GM19025 (cell line): ENCODE measurements at regions not wholly inside any gene's neighbourhood (a gene's known extent, or its start where the extent isn't known, plus 50 kb on each side); places are given as distances from the start of the nearest gene placed in this dataset.
A peak's percentile ranks its signal among the peaks of the same experiment; 100 is the strongest.

Experiments
- ATAC-seq: cut with Tn5 transposase; IDR thresholded peaks from one replicate; pipeline ENCODE4 v1.9.1; 2021; ENCODE audit warnings: mild to moderate bottlenecking, low read depth, moderate library complexity; ENCODE audit not compliant: unreplicated experiment

- no peak for ATAC-seq
These were observed 170.1 kb downstream of the RBM43 start for GRCh38 chr2:151091583-151091982.

GRCh38 chr2:151087377-151087776 lies 174.3 kb downstream of the RBM43 start:
- ATAC-seq: no peak

- no peak for ATAC-seq
These were observed 176.5 kb downstream of the RBM43 start for GRCh38 chr2:151085181-151085611.

GRCh38 chr2:151083856-151084795 lies 177.5 kb downstream of the RBM43 start:
- no peak for ATAC-seq

- ATAC-seq: no peak
These were observed 182.8 kb downstream of the RBM43 start for GRCh38 chr2:151078889-151079288.

GRCh38 chr2:151071906-151072305 lies 189.8 kb downstream of the RBM43 start:
- no peak for ATAC-seq

GRCh38 chr2:151071382-151071781 lies 190.3 kb downstream of the RBM43 start:
- no peak for ATAC-seq

GRCh38 chr2:151070253-151070652 lies 191.4 kb downstream of the RBM43 start:
- ATAC-seq: no peak

GRCh38 chr2:151067658-151068369 lies 193.8 kb downstream of the RBM43 start:
- ATAC-seq: no peak

GRCh38 chr2:151063271-151063670 lies 198.4 kb downstream of the RBM43 start:
- no peak for ATAC-seq

- no peak for ATAC-seq
These were observed 201.4 kb downstream of the RBM43 start for GRCh38 chr2:151060287-151060686.

- no peak for ATAC-seq
These were observed 204.8 kb downstream of the RBM43 start for GRCh38 chr2:151056870-151057269.

GRCh38 chr2:151053661-151053990 lies 208.0 kb downstream of the RBM43 start:
- ATAC-seq: no peak

GRCh38 chr2:151052850-151053660 lies 208.6 kb downstream of the RBM43 start:
- no peak for ATAC-seq

GRCh38 chr2:151051574-151052220 lies 210.0 kb downstream of the RBM43 start:
- peak; percentile 87 for ATAC-seq

- ATAC-seq: no peak
These were observed 211.9 kb downstream of the RBM43 start for GRCh38 chr2:151049746-151050145.

- ATAC-seq: no peak
These were observed 213.2 kb downstream of the RBM43 start for GRCh38 chr2:151048331-151049054.

- ATAC-seq: no peak
These were observed 218.2 kb downstream of the RBM43 start for GRCh38 chr2:151043484-151043883.

GRCh38 chr2:151042964-151043363 lies 218.7 kb downstream of the RBM43 start:
- no peak for ATAC-seq

- ATAC-seq: no peak
These were observed 221.6 kb downstream of the RBM43 start for GRCh38 chr2:151040039-151040438.
